A673 (cell line): ENCODE measurements at regions not wholly inside any gene's neighbourhood (a gene's known extent, or its start where the extent isn't known, plus 50 kb on each side); places are given as distances from the start of the nearest gene placed in this dataset.

Source experiments
- BruUV-seq: library from RNA; stranded (reverse); fragments of 400-500 nt; replicated peaks from 2 replicates; lab custom pipeline; 2021; lab: Mats Ljungman, UMichigan
- CTCF ChIA-PET: fragments of 300-600 bp; sonication (Branson Sonifier 250); formaldehyde crosslinking; loops from one replicate; lab custom pipeline; 2022; ENCODE audit warnings: antibody characterized with exemption; lab: Charles Lee
- POLR2A ChIA-PET: fragments of 300-600 bp; sonication (Branson Sonifier 250); formaldehyde crosslinking; loops from one replicate; lab custom pipeline; 2022; ENCODE audit warnings: antibody characterized with exemption; ENCODE audit not compliant: low non-redundant PET; lab: Charles Lee
- DNase-seq: peaks from one replicate; pipeline ENCODE4 v3.0.0-alpha.2; 2015; ENCODE audit warnings: low spot score
- H3K27ac ChIP-seq: fragments of 200-600 bp; sonication (generic); 2 replicates; pipeline ENCODE4 v1.5.1; 2016; ENCODE audit warnings: mixed run types, low read depth, mild to moderate bottlenecking, mixed read lengths, antibody characterized with exemption, low read length; ENCODE audit not compliant: poor library complexity, severe bottlenecking
- H3K27me3 ChIP-seq: fragments of 200-600 bp; sonication (generic); replicated peaks from 2 replicates; pipeline ENCODE4 v1.6.1; 2017; ENCODE audit warnings: mixed run types, low read depth, mild to moderate bottlenecking, mixed read lengths, antibody characterized with exemption, low read length; ENCODE audit not compliant: insufficient read depth, poor library complexity
- H3K36me3 ChIP-seq: fragments of 200-600 bp; sonication (generic); 2 replicates; pipeline ENCODE4 v1.6.1; 2016; ENCODE audit warnings: mixed run types, mild to moderate bottlenecking, mixed read lengths, antibody characterized with exemption, low read length; ENCODE audit not compliant: insufficient read depth, poor library complexity, severe bottlenecking
- H3K4me1 ChIP-seq: fragments of 200-600 bp; sonication (generic); 2 replicates; pipeline ENCODE4 v1.6.1; 2017; ENCODE audit warnings: mixed run types, mild to moderate bottlenecking, mixed read lengths, antibody characterized with exemption, low read length; ENCODE audit not compliant: insufficient read depth, poor library complexity, severe bottlenecking
- H3K4me3 ChIP-seq: fragments of 200-600 bp; sonication (generic); 2 replicates; pipeline ENCODE4 v1.5.1; 2016; ENCODE audit warnings: low read depth, mixed run types, mild to moderate bottlenecking, mixed read lengths, low read length; ENCODE audit not compliant: poor library complexity, severe bottlenecking
- H3K9me3 ChIP-seq: fragments of 200-600 bp; sonication (generic); 2 replicates; pipeline ENCODE4 v1.6.1; 2016; ENCODE audit warnings: mixed run types, low read depth, mild to moderate bottlenecking, mixed read lengths, antibody characterized with exemption, low read length; ENCODE audit not compliant: poor library complexity, severe bottlenecking
- EZH2 ChIP-seq: fragments of 200-600 bp; sonication (generic); IDR thresholded peaks from 2 replicates; pipeline ENCODE4 v1.6.1; 2017; ENCODE audit warnings: borderline replicate concordance, low read depth, mild to moderate bottlenecking, mixed read lengths, antibody characterized with exemption, low read length; ENCODE audit not compliant: poor library complexity, severe bottlenecking
- intact Hi-C: fragments of 100-400 bp; cut with micrococcal nuclease; formaldehyde crosslinking; loops from one replicate; pipeline ENCODE4 v1.10.0; 2022; ENCODE audit not compliant: unreplicated experiment
- TF ChIP-seq, protein P1 (sequence below): fragments of 300-800, 200-600 bp; sonication (generic); conservative IDR thresholded peaks from 2 replicates; pipeline ENCODE4 v1.5.1; 2017; ENCODE audit warnings: low read depth, mild to moderate bottlenecking, antibody characterized with exemption, low read length, moderate library complexity, mixed read lengths

DNA sequence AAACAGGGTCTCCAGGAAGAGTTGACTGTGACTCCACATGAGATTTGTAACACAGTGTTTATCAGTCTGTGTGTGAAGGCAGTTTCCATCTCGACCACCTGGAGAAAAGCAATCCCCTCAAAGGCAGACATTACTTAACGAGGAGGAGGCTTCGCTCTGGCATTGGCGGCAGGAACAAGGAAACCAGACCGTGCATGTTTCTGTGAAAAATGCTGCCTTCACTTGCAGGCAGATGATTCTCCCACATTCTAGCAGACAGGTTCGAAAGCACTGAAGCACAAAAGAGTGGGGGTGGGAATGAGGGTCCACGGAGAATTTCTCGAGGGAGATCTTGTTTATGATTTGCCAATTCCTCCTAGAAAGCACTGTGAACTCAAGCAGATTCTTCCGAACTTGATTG lies 414.0 kb downstream of the SLC4A3 start:
- H3K9me3 ChIP-seq = no peaks in the 10 kb centered on the region
- no peak overlapping the region for H3K27ac ChIP-seq
- no peak for TF ChIP-seq EZH2
- TF ChIP-seq, protein P1, sequence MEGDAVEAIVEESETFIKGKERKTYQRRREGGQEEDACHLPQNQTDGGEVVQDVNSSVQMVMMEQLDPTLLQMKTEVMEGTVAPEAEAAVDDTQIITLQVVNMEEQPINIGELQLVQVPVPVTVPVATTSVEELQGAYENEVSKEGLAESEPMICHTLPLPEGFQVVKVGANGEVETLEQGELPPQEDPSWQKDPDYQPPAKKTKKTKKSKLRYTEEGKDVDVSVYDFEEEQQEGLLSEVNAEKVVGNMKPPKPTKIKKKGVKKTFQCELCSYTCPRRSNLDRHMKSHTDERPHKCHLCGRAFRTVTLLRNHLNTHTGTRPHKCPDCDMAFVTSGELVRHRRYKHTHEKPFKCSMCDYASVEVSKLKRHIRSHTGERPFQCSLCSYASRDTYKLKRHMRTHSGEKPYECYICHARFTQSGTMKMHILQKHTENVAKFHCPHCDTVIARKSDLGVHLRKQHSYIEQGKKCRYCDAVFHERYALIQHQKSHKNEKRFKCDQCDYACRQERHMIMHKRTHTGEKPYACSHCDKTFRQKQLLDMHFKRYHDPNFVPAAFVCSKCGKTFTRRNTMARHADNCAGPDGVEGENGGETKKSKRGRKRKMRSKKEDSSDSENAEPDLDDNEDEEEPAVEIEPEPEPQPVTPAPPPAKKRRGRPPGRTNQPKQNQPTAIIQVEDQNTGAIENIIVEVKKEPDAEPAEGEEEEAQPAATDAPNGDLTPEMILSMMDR = no peak
- ChIA-PET POLR2A (no interaction called here), CTCF (no interaction called here)
- BruUV-seq = no TSS peak
- no peak for DNase-seq
- peaks cover 20% of the 10 kb centered on the region for H3K4me1 ChIP-seq
- intact Hi-C loops = no loop called here
- H3K4me3 ChIP-seq = no peak overlapping the region
- no peaks in the 10 kb centered on the region for H3K27me3 ChIP-seq
- no peaks in the 10 kb centered on the region for H3K36me3 ChIP-seq

DNA sequence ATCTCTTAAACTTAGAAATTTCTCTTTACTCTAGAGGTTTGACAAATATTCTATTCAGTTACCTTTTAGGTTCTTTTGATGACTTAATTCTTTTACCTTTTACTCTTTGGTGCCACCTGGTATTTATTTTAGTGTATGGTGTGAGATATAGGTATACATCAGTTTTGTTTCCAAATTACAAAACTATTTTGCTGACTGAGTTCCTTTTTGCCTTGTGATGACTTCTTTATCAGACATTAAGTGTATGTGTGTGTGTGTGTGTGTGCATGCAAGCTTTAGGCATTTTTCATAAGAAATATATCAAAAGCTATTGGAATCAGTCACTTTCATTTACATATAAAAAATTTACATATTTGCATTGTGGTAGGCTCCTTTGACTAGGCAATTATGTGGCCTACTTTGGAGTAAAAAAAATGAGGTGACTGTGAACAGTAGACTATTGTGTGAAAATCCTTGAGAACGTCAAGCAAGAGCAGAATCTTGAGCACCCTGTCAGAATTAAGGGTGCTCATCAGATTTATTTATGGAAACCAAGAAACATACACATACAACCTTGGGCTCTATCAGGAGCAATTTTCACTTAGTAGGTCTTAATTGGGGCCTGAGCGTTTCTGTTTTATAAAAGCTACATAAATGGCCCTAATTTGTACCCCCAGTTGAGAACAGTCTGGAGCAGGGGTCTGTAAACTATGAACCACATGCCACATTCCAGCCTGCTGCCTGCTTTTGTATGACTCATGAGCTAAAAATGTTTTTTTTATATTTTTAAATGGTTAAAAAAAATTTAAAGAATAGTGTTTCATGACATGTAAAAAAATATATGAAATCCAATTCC lies 415.9 kb downstream of the SLC4A3 start:
- TF ChIP-seq EZH2 = no peak
- TF ChIP-seq, protein P1 = no peak
- POLR2A ChIA-PET = no interaction called here
- intact Hi-C loops = no loop called here
- no peaks in the 10 kb centered on the region for H3K36me3 ChIP-seq
- H3K27me3 ChIP-seq = no peaks in the 10 kb centered on the region
- no TSS peak for BruUV-seq
- CTCF ChIA-PET = no interaction called here
- no peaks in the 10 kb centered on the region for H3K9me3 ChIP-seq
- peak; percentile 20 for DNase-seq
- H3K27ac ChIP-seq = no peak overlapping the region
- peaks cover 20% of the 10 kb centered on the region for H3K4me1 ChIP-seq
- no peak overlapping the region for H3K4me3 ChIP-seq

DNA sequence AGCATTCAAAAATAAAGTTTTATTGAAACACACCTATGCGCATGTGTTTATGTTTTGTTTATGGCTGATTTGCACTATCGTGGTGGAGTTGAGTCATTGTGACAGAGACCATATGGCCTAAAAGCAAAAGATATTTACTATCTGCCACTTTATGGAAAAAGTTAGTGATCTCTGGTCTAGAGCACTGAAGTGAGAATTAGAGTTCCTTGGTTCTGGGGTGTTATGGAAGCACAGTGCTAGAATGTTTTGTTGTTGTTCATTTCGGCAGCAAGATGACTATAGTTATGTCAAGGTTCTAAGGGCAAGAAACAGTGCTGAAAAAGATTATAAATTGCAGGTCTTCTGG lies 416.5 kb downstream of the SLC4A3 start:
- intact Hi-C loops = no loop called here
- POLR2A ChIA-PET = no interaction called here
- Histone ChIP-seq H3K4me3 (no peak overlapping the region), H3K27ac (no peak overlapping the region), H3K27me3 (no peaks in the 10 kb centered on the region), H3K4me1 (peaks cover 20% of the 10 kb centered on the region), H3K36me3 (no peaks in the 10 kb centered on the region), H3K9me3 (no peaks in the 10 kb centered on the region)
- CTCF ChIA-PET = no interaction called here
- BruUV-seq = no TSS peak
- TF ChIP-seq, protein P1 = no peak
- no peak for TF ChIP-seq EZH2
- DNase-seq = no peak
